CD4-positive, alpha-beta T cell treated with Interleukin-2 at 100 ng/mL for 4 hours (primary cell): ENCODE measurements at regions not wholly inside any gene's neighbourhood (a gene's known extent, or its start where the extent isn't known, plus 50 kb on each side); places are given as distances from the start of the nearest gene placed in this dataset.
"Not testable (repeated sequence)": the region's sequence is repeated elsewhere in the genome, so short reads cannot be mapped to it uniquely, and the experiment has no call there.

Experiments used
- DNase-seq: peaks from one replicate; pipeline ENCODE4 v3.0.0-alpha.2; 2020; ENCODE audit warnings: low spot score

DNA sequence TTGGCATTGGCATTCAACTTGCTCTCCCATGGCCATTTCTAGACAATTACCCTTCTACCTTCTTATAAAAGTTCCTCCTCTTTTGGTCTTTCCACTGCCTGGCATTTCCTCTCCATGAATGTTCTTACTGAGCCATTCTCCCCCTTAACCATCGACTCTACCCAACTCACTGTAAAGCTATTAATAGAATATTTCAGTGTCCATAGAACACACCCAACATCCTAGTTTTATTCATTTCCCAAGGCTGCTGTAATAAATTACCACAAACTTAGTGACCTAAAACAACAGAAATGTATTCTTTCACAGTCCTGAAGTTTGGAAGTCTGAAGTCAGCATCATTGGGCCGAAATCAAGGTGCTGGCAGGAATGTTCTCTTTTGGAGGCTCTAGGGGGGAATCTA is 170.0 kb upstream of the ATP5MC3 start:
- no peak for DNase-seq

DNA sequence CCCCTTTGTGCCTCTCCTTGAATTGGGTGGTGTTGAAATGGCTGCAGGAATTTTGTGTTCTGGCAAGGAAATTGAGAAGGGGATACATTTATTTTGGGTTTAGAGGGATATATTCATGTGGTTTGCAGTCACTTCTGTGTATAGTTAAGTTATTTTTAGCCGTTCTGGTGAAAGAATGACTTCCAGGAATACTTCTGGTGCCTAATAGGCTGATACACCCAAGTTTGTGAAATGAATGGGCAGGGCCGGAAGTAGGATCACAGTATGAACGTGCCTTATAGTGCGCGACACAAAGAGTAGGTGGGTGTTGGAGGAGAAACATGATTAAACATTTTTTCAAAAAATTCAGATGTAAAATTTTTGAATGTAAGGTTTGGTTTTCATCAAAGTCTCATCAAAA is 168.6 kb upstream of the ATP5MC3 start:
- no peak for DNase-seq

DNA sequence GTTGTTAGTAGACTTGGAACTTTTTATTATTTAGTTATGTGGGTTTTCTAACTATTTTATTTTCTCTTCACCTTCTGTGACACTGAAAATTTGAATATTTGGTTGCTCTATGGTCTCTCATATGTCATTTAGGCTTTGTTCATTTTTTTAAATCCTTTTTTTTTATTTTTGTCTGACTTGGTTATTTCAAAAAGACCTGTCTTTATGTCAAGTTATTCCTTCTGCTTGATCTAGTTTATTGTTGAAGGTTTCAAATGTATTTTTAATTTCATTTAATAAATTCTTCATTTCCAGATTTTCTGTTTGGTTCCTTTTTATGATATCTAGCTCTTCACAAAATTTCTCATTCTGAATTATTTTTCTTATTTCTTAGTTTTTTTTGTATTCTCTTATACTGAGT is 160.6 kb upstream of the ATP5MC3 start:
- no peak for DNase-seq

DNA sequence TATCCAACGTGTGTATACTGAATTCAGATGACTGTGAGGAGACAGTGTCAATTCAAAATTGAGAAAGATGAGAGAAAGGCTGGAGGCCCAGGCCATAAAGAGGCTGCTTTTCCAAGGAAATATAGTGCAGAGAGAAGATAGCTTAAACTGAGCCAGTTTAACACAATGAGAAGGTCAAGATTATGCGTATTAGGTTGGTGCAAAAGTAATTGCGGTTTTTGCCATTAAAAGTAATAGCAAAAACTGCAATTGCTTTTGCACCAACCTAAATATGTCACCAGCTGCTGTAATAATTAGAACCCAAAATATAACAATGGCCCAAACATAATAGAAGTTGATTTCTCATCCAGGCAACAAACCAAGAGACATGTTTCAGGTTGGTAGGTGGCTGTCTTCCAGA is 148.7 kb upstream of the ATP5MC3 start:
- no peak for DNase-seq

DNA sequence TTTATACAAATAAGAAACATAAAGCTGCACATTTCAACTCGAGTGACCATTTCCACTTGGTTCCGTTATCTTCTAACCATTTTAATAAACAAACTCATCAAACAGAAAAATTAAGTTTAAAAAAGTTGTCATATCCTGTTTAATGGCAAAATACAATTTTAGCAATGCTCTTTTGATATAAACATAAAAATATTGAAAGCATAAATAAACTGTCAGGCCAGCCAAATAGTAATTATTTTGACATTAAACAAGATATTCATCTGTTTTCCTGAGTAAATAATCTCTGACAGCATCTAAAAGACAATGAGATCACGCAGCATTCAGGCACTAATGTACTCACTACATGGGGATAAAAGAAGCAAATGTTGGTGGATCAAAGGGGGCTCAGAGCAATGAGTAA is 145.3 kb upstream of the ATP5MC3 start:
- DNase-seq: no peak

DNA sequence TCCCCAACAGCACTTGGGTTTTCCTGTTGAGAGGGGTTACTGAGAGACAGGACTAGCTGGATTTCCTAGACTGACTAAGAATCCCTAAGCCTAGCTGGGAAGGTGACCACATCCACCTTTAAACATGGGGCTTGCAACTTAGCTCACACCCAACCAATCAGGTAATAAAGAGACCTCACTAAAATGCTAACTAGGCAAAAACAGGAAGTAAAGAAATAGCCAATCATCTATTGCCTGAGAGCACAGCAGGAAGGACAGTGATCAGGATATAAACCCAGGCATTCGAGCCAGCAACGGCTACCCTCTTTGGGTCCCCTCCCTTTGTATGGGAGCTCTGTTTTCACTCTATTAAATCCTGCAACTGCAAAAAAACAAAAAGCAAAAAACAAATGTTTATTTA is 144.7 kb upstream of the ATP5MC3 start:
- DNase-seq: not testable (repeated sequence)

DNA sequence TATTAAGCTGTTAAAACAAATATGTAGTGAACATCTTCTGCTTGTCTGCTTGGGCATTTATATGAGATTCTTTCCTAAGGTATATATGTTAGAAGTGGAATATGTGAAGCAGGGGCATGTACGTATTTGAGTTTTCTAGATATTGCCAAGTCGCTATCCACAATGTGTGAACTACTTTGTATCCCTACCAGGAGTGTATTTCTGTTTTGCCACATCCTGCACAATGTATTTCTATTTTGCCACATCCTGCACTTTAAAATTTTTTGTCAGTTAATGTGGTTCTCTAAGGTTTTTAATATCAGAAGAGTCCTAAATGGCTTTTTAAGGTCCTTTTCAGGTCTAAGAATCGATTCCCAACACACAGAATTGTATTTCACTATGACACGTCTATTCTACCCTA is 141.7 kb upstream of the ATP5MC3 start:
- no peak for DNase-seq

DNA sequence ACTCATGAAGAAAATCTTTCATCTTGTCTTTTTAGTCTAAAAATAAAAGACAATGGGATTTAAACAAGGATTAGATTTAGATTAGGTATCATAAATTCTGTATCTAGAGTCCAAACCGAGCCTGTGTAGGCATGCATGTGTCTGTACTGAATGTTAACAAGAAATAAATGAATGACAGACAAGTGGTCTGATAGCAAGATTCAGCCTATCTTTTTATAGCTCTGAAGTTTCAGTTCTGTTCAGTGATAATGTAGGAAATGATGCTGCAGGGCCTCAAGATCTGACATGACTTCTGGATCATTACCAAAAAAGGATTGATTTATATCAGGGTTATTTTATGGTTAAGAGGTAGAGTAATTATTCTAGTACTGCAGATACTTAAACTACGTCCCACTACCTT is 137.0 kb upstream of the ATP5MC3 start:
- DNase-seq: no peak

DNA sequence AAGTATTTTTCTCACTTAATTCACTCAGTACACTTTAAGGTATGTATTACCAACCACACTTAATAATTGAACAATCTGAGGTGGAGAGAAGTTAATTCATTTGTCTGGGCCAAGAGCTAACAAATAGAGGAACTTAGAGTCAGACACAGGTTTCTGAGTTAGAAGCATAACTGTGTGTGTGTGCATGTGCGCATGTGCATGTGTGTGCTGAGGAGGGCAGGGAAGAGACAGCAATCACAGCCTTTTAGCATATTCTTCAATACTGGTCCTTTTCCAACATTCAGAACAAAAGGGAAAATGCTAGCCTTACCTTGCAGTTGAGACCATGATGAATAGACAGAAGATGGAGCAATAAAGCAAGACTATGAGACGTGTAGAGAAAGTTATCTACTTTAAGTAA is 136.2 kb upstream of the ATP5MC3 start:
- no peak for DNase-seq

DNA sequence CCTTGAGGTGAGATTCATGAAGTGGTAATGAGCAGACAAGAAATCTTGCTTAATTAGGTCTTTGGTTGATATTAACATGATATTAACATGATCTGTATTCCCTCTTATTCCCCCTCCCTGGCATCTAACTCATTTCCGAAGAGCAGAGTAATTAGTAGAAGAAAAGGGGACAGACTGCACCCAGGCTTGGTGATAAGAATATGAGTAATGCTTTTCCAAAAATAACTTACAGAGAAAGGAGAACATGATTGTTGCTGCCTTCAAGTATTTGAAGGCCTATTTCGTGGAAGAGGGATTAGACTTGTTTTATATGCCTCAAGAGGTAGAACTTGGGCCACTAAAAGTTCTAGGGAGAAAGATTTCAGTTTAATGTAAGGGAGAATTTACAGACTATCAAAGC is 130.6 kb upstream of the ATP5MC3 start:
- DNase-seq: no peak

DNA sequence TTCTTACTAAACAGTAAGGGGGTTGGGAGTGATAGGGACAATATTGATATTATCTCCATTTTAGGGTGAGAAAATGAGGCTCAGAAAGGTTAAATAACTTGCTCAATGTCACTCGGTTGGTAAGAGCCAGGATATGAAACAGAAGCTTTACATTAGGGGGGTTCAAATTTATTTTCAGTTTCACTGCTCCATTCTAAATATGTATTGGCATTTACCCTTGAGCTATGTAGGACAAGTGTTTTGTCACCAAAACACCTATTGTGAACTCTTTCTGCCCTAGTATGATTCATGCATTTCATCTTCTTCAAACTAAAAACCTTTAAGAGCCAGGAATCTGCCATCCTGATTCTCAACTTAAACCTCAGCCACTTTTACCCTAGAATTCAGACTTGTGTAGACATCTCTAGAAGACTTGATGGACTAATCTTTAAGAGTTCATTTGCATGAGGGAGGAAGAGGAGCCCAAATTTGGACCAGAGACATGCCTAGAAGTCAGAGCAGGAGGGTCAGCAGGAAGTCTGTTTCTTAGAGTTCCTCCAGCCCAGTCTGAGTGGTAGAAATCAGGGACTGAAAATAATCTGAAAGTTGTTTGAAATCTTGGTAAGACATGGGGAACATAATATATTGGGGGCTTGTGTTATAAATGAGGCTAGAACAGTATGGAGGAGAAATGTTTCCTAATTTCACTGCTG is 129.4 kb upstream of the ATP5MC3 start:
- DNase-seq: no peak

DNA sequence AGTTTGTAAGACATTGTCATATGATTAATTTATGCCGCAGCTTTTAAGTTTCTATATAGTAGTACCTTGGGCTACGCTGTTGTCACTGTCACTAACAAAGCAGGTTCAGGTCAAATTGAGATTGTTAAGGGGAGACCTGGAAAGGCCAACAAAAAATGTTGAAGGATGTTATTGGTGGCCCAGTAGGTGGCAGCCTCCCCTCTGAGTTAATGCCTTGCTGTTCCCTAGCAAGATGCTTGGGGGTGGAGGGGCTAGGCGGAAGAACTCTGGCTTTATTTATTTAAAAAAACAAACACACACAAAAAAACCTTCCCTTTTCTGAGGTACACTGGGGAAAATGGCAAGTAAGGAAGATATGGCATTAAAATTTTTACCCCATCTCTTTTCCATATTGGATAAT is 128.3 kb upstream of the ATP5MC3 start:
- no peak for DNase-seq

DNA sequence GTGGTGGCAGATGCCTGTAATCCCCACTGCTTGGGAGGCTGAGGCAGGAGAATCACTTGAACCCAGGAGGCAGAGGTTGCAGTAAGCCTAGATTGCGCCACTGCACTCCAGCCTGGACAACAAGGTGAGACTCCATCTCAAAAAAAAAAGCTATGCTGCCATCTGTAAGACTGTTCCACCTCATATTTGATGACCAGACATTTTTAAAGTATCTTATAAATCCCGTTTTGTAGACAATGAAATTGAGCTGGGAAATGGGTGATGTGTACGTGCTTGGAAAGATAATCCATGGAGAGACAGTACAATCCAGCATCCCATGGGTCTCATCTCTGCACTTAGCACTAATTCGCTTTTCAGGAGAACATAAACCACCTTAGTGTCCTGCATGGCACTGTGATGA is 126.5 kb upstream of the ATP5MC3 start:
- DNase-seq: no peak

DNA sequence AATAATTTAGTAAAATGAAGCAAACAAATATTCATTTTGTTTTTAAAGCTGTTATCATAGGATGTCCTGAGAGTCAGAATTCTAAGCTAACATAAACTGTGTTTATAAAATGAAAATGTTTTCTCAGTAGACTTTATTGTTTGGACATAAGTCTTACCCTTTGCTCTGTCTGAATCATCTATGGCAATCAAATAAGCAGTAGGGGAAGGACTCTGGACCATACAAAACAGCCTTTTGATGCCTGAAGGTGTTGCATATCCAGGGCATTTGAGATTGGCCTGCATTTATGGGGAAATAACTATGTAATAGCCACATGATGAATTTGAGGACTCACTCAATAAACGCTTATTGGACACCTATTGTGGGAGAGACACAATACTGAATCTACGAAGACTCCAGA is 123.0 kb upstream of the ATP5MC3 start:
- no peak for DNase-seq

DNA sequence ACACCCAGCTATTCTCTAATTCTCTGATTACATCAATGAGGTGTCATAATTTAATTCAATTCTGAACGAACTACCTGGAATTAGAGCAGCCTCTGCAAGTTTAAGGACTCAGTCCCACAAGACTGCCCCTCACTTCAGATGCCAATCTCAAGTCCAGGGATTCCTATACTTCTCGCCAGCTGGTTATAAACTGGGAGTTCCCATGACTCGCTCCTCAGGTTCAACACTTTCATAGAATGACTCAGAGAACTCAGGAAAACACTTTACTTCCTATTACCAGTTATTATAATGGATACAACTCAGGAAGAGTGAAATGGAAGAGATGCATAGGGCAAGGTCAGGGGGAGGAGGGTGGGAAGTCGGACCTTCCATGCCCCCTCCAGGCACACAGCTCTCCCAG is 112.3 kb upstream of the ATP5MC3 start:
- DNase-seq: no peak

DNA sequence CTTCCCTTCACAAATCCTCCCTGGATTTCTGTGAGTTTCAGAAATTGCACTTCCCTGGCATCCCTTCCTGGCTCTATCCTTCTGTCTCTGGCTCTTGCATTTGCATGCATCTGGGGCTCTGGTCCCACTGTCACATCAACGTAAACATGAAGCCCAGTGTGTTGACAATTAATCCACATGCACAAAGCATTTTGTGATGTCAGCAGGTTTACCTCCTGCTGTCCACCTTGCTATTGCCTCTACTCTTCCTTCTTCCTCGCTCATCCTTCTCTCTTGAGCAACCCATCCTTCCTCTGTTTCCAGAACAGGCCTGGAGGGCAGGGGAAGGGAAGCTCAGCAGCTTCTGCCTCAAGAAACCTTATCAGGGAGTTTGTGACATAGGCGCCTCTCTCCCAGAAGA is 111.7 kb upstream of the ATP5MC3 start:
- no peak for DNase-seq

DNA sequence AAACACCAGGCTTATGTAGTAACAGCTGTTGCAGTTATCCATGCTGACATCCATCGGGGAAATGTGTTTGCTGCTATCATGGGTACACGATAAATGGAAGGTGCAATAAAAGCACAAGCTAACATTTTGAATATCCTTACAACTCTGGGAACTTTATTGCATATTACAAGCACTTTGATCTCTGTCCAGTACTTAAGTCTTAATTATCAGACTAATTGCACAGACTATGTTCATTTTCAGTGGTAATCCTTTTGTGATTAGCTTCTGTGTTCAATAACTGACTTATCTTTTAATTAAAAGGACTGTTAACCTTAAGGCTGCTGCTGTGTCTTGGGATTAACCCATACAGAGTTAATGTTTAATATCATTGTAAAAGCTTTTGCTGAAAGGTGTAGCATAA is 101.4 kb upstream of the ATP5MC3 start:
- no peak for DNase-seq

DNA sequence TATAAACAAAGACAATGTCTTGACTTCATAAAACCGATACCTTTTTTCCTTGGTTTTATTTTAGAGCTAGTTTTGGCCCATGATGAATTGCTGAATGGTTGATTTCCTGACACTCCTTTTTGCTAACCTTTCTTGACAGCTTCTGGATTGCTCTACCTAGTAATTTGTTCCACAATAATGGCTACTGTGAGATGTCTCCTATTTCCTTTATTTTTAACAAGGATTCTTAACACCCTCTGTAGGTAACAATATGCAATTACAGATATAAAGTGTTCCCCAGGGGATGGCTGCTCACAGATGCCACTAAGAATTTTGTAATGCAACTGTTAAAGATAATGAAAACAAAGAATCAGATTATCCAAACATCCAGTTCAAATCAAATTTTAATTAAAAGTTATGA is 100.8 kb upstream of the ATP5MC3 start:
- peak; percentile 24 for DNase-seq

DNA sequence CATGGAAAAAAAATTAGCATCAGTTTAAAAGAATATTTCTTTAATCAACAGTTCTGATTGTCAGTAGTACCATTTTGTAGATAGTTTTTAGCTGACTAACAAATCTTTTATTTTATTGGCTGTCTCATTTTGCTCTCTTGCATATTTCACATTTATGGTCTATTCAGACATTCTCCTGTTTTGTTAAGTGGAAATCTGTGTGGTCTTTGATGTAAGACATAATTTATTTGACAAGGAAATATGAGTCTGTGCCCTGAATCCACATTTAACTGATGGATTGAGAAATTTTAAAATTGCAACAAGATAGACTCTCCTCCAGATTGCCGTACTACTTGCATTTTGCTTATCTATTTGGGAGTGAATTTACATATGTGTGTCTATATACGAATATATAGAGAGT is 96.3 kb upstream of the ATP5MC3 start:
- no peak for DNase-seq

DNA sequence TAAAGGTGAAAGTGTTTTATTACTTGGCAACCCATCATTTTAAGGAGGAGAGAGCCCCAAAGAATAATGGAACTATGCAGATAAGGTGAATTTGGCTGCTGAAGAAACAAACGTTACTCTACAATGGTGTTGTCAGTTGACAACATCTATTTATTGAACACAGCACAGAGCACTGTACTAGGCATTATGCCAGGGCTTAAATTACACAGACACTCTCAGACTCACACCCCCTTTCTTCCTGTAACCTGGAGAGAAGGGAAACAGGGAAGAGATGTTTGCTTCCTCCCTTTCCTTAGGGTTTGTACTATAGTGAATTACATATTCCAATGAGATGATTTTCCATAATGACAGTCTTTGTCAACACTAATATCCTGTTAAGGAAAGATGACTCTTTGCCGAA is 94.0 kb upstream of the ATP5MC3 start:
- no peak for DNase-seq

DNA sequence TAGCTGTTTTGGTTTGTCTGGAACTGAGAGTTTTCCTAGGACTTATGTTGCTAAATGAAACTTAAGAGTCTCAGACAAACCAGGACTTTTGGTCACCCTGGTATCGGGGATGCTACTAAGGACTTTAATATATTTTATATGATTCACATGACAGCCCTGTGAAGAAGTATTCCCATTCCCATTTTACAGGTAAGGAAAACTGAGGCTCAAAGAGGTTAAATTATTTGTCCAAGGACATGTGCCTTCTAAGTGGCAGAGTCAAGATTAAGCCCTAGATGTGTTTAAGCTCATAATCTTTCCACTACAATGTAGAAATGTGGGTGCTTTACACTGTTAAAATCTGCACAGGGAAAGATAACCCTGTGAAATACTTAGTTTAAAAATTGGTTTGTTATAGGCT is 77.7 kb upstream of the ATP5MC3 start:
- DNase-seq: no peak

DNA sequence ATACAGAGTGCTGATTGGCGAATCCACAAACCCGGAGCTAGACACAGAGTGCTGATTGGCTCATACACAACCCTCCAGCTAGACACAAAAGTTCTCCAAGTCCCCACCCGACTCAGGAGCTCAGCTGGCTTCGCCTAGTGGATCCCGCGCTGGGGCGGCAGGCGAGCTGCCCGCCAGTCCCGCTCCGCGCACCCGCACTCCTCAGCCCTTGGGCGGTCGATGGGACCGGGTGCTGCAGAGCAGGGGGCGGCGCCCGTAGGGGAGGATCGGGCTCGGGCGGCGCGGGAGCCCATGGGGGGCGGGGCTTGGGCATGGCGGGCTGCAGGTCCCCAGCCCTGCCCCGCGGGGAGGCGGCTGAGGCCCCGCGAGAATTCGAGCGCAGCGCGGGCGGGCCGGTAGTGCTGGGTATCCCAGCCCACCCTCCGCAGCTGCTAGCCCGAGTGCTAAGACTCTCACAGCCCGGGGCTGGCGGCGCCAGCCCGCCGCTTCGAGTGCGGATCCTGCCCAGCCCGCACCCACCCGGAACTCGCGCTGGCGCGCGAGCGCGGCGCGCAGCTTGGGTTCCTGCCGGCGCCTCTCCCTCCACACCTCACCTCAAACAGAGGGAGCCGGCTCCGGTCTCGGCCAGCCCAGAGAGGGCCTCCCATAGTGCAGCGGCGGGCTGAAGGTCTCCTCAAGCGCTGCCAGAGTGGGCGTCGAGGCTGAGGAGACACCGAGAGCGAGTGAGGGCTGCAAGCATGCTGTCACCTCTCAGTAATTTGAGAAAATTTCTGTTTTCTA is 75.5 kb upstream of the ATP5MC3 start:
- DNase-seq: no peak

DNA sequence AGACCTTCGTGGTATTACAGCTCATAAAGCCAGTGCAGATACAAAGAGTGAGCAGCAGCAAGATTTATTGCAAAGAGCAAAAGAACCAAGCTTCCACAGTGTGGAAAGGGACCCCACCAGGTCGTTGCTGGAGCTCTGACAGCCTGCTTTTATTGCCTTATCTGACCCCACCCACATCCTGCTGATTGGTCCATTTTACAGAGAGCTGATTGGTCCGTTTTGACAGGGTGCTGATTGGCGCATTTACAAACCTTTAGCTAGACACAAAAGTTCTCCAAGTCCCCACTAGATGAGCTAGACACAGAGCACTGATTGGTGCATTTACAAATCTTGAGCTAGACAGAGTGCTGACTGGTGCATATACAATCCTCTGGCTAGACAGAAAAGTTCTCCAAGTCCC is 74.9 kb upstream of the ATP5MC3 start:
- DNase-seq: not testable (repeated sequence)

DNA sequence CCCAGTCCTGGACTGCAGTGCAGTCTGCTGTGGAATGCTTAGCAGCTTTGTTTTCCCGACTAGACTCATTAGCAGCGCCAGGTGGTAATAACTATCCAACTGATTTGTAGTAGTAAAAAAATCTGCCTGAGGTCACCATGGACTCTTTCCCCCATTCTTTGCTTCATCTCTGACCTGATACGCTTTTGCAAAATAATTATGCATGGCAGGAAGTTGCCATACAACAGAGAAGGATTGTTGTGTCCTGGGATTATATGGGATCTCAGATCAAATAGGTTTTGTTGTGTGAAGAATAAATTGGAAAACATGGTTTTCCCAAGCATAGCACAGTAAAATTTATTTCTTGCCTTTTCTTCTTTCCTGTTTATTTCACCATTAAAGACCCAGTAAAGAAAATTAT is 72.4 kb upstream of the ATP5MC3 start:
- no peak for DNase-seq
